ENCODE measurements at regions not wholly inside any gene's neighbourhood (a gene's known extent, or its start where the extent isn't known, plus 50 kb on each side); places are given as distances from the start of the nearest gene placed in this dataset.
"Not testable (repeated sequence)": the region's sequence is repeated elsewhere in the genome, so short reads cannot be mapped to it uniquely, and the experiment has no call there.

DNA sequence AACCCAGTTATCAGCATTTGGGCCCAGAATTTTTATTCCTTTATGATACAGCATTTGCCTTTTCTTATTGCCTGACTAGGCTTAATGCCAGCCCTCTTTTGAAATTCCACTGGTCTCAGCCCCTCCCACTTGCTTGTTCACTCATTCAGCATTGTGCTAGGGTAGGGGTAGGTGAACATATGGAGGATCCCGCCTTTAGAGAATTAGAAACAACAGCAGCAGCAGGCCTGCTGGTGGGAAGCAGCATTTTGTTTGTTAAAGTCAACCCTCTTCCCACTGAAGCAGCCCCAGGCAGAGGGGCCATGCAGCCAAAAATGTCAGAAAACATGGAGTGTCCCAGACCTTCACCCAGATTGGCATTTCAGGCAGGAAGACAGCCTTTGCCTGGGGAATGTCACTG is 1355.2 kb downstream of the CDH8 start:
- no peak for DNase-seq (ENCODE audit: low read depth)

DNA sequence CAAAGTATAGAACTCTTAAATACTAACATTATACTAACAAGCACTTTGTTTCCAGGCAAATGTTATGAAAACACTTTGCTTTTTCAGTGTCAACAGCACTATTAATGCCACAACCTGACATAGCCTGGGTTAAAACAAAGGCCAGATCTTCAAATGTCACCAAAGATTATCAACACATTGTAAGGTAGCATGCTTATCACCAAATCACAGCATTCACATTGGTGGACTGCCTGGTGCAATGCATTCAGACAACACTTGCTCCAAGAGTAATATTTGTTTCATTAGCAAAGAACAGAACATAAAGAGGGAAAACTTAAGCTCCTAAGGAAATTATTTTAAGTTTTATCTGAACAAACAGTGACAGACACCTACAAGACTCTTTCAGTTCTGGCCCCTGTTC is 1361.2 kb downstream of the CDH8 start:
- DNase-seq (ENCODE audit: low read depth), result no peak

DNA sequence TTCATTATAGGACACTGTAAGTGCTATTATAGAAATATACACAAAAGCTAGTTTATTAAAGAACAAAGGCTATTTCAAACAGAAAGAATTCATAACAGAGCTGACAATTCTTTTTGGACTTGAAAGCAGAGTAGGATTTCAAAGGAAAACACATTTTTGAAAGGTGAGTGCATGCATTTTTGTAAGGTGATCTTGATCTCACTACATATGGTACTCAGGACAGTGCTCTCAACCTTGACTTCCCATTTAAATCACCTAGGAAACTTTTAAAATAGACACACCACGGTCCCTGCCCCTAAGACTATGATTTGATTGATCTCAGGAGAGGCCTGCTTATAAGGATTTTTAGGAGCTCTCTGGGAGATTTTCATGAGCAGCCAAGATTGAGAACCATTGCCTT is 1362.0 kb downstream of the CDH8 start:
- DNase-seq (ENCODE audit: low read depth), result no peak

GRCh38 chr16:60655514-60656153 is 1380.6 kb downstream of the CDH8 start:
- DNase-seq (ENCODE audit: low read depth), result no peak

GRCh38 chr16:60651346-60651745 is 1384.9 kb downstream of the CDH8 start:
- DNase-seq (ENCODE audit: low read depth), result no peak

DNA sequence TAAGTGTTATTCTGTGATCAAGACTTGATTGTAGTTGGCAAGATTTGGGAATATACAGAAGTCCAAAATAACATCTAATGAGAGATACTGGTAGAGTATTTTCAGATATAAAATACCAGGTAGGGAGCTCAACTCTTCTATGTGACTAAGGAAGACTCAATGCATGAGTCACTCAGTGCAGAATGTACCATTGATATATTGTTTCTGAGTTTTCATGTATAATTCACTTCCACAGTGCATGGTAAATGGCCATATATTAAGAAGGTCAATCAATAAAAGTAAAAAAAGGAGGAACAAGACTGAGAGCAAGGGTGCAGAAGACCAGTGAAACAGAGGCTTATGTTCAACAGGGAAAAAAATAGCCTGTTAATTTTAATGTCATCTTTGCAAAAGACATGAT is 1387.9 kb downstream of the CDH8 start:
- no peak for DNase-seq (ENCODE audit: low read depth)

GRCh38 chr16:60647388-60647787 is 1388.8 kb downstream of the CDH8 start:
- DNase-seq (ENCODE audit: low read depth), result not testable (repeated sequence)

DNA sequence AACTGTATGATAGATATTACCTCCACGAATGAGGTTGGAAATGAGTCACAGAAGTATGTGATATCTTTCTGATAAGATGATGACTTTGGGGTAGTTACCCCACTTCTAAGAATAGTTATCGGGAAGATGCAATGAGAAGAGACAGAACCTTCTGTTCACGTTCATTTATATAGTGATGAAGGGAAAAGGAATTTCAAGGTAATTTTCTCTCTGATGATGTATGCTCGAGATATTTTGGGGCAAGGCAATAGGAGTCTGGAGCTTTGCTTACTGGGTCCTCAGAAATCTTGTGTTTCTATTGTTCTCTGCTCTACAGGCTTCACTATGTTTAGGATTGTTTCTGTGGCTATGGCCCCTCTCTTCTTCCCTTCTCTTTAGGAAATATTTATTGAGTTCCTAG is 1389.6 kb downstream of the CDH8 start:
- DNase-seq (ENCODE audit: low read depth), result no peak

GRCh38 chr16:60645541-60645940 is 1390.7 kb downstream of the CDH8 start:
- DNase-seq (ENCODE audit: low read depth), result no peak

DNA sequence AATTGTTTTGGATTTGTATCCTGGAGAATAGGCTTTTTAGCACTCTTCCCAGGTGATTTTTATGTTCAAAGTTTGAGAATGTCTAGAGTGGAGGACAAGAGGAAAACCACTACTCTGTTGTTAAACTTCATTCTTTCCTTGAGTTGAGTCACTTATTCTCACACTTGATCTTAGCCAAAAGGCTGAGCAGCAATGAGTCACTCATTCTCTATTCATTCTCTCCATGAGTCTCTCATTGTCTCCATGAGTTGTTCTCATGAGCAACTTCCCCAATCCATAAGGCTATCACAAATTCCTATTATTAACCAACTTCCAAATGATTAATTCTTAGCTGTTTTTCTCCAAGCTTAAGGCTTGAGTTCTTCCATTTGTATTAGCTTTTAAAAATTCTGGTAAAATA is 1393.3 kb downstream of the CDH8 start:
- DNase-seq (ENCODE audit: low read depth), result no peak

DNA sequence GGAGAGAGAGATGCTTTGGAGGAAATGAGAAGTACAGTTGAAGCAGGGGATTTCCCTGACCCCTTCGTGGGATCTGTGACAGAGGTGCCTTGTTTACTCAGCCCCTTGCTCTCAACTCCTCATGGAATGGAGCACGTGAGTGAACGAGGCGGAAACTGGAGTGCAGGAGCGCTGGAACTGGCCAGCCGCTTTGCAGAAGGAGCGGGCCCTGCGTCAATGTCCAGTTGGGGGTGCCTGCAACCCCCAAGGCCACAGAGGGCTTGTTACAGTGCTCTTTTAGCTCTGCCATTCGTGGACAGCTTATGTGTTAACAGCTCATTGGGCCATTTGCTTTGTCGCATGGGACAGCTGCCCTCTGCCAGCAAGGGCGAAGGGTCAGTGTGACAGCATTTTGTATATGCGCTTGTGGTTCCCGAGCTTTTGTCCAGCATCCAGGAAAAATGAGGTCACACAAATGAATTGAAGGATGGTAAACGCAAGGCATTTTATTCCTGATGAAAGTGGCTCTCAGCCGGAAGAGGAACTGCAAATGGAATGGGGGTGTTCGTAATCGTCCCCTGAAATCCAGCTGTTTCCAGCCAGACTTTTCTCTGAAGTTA is 1395.1 kb downstream of the CDH8 start:
- DNase-seq (ENCODE audit: low read depth), result no peak

GRCh38 chr16:60640038-60640437 is 1396.2 kb downstream of the CDH8 start:
- DNase-seq (ENCODE audit: low read depth), result no peak

DNA sequence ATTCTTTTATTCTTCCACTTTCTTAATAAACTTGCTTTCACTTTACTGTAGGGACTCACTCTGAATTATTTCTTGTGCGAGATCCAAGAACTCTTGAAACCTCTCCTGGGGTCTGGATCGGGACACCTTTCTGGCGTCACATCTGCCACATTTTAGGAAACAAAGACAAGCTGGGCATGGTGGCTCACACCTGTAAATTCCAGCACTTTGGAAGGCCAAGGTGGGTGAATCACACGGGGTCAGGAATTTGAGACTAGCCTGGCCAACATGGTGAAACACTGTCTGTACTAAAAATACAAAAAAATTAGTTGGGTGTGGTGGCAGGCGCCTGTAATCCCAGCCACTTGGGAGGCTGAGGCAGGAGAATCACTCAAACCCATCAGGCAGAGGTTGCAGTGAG is 1399.6 kb downstream of the CDH8 start:
- DNase-seq (ENCODE audit: low read depth), result not testable (repeated sequence)

- no peak for DNase-seq (ENCODE audit: low read depth)
These were observed 1400.1 kb downstream of the CDH8 start for GRCh38 chr16:60636117-60636516.

DNA sequence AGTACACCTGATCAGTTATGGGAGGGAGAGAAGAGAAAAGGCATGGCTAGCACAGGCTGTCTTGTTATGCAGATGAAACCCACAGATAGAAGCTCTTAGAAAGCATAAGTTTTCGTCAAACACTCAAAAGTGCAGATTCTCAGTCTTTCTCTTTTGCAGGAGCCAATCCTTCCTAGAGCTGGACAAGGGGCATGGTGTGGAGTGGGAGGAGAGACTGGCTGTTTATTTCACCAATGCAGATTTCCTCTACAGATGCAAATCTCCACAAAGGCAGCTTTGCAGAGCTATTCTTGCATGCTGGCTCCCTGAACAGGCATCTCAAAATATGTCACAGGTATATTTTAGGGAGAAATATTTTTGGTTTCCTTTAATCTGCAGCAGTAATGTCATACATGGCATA is 1400.7 kb downstream of the CDH8 start:
- DNase-seq (ENCODE audit: low read depth), result no peak

DNA sequence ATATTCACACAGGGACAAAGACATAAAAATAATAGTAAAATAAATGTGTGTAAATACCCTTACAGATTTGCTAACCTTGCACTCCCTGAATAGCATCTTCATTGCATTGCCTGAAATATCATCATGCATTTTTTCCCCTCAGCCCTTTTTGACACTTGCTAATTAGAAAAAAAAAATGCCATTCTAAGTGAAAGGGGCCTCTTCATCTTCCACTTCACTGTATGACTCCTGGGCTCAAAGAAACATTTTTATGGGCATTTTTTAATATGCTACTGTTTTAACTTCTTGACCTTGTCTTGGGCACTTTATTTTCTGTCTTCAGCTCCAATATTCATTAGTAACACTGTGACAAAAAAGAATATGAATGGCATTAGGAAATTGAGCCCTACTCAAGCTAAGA is 1424.4 kb downstream of the CDH8 start:
- no peak for DNase-seq (ENCODE audit: low read depth)

DNA sequence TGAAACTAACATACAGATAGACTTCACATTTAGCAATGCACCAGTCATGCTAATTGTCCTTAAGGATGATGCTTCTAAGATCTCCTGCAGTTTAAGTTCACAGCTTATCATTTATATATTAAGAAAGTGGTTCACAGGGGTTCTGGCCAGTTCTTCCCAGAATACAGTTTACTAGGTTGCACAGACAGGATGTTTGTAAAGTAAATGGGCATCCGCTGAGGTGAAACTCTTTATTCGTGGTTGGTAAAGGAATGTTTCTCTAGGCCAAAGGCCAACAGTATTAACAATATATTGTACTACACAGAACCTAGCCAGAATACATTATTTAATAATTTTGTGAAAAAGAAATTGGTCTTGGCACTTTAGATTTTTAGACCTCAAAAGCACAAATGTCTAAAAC is 1427.3 kb downstream of the CDH8 start:
- no peak for DNase-seq (ENCODE audit: low read depth)

- not testable (repeated sequence) for DNase-seq (ENCODE audit: low read depth)
These were observed 1430.6 kb downstream of the CDH8 start for GRCh38 chr16:60605652-60606051.

DNA sequence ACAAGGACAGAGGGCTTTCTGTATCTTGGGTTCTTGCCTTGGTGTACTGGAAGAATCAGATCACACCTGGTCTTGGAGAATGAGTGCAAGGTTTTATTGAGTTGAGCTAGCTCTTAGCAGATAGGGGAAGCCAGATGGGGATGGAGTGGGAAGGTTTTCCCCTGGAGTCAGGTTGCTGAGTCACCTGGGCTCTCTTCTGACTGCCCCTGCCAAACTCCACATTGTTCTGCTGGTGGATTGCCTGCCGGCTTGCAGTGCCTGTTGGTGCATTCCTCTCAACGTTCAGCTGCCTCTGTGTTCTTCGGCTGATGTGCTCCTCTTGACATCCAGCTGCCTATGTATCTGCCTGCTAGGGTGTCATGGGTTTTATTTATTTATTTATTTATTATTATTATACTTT is 1431.1 kb downstream of the CDH8 start:
- DNase-seq (ENCODE audit: low read depth), result no peak

DNA sequence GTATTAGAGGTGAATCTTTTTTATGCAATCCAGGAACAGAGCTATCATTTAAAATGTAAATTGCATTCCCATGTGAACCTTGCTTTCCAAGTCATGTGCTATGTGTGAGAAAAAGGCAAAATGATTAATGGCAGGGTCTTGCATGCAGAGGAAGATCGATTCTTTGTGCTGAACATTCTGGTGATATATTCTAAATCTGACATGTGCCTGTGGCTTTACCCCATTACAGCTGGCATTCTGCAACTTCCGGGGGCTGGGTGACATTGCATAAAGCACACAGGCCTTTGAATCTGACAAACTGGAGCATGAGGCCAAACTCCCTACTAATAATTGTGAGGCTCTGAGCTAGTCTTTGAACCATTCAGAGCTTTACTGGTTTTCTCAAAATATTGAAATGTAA is 1449.7 kb downstream of the CDH8 start:
- no peak for DNase-seq (ENCODE audit: low read depth)

DNA sequence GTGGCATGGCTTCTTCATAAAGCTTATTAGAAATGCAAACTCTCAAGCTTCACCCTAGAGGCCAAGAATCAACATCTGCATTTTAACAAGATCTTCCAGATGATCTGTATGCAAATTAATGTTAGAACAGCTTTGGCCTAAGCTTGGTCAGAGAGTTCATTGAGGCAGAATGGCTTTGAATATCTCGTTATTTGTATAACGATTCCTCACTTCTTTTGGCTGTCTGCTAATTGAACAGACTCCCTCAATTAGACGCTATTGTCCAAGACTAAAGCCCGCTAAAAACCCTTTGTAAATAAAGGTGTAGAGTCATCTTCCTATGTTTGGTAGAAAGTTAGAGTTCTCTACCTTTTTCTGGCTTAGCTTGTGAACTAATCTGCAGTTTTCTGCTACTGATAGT is 1453.7 kb downstream of the CDH8 start:
- DNase-seq (ENCODE audit: low read depth), result no peak

DNA sequence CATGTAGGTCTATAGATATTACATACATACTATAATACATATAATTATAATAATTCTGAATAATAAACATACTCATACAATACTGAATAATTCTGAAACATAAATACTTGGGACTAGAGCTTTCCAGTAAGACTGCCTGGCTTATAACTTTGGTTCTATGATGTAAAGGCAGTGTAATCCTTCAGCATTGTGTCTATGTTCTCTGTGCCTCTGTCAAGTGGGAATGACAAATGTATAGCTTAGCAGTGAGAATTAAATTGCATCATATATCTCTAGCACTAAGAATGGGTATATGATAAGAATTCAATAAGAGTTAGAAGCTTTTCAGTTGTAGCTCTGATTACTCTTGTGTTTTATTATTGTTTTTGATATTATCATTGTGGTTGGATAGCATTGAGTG is 1469.3 kb downstream of the CDH8 start:
- DNase-seq (ENCODE audit: low read depth), result no peak

- DNase-seq (ENCODE audit: low read depth), result no peak
These were observed 1471.7 kb downstream of the CDH8 start for GRCh38 chr16:60564588-60564987.

DNA sequence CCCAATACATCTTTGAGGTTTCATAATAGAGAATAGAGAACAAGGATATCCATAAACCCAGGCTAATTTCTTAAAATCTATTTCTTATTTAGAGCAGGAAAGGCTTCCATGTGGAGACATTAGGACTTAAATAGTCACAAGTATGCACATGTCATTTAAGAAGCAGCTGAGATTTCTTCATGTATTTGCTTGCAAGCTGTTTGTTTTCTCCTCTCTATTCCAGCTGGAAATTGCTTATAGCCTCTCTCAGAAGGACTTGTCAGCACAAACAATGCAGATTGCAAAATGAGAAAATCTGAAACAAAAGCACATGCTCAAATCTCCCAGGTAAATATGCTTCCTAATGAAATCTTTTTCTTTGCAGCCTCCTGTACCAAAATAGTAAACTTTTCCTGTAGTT is 1473.1 kb downstream of the CDH8 start:
- DNase-seq (ENCODE audit: low read depth), result no peak
